Caco-2 (cell line): ENCODE measurements at regions not wholly inside any gene's neighbourhood (a gene's known extent, or its start where the extent isn't known, plus 50 kb on each side); places are given as distances from the start of the nearest gene placed in this dataset.

Experiments
- BruUV-seq: library from RNA; stranded (reverse); fragments of 400-500 nt; replicated peaks from 2 replicates; lab custom pipeline; 2021; lab: Mats Ljungman, UMichigan
- CTCF ChIA-PET: fragments of 300-600 bp; sonication (Branson Sonifier 250); formaldehyde crosslinking; loops from one replicate; lab custom pipeline; 2022; ENCODE audit warnings: antibody characterized with exemption; lab: Charles Lee
- POLR2A ChIA-PET: fragments of 300-600 bp; sonication (Branson Sonifier 250); formaldehyde crosslinking; loops from one replicate; lab custom pipeline; 2022; ENCODE audit warnings: antibody characterized with exemption; lab: Charles Lee
- DNase-seq, 2 experiments: peaks; one replicate each; pipeline versions ENCODE4 v3.0.0 to v3.0.0-alpha.2; 2020 to 2022
- H3K27me3 ChIP-seq: replicated peaks from 2 replicates; pipeline ENCODE4 v1.6.0; 2011; ENCODE audit warnings: low read length; ENCODE audit not compliant: control insufficient read depth, insufficient read depth
- H3K36me3 ChIP-seq: 2 replicates; pipeline ENCODE4 v1.5.1; 2011; ENCODE audit warnings: low read length; ENCODE audit not compliant: control insufficient read depth, insufficient read depth
- H3K4me1 ChIP-seq: fragments of 250-450 bp; sonication (Bioruptor Pico); 2 replicates; pipeline ENCODE4 v1.5.1; 2020; ENCODE audit warnings: mild to moderate bottlenecking
- H3K4me3 ChIP-seq: 2 replicates; pipeline ENCODE4 v1.5.1; 2011; ENCODE audit warnings: low read depth, mild to moderate bottlenecking, control low read depth, low read length
- H3K9me3 ChIP-seq: fragments of 250-450 bp; sonication (Bioruptor Pico); 2 replicates; pipeline ENCODE4 v1.5.1; 2020; ENCODE audit warnings: mild to moderate bottlenecking, moderate library complexity
- H3K27ac Mint-ChIP-seq: one replicate; pipeline ENCODE4 v1.8.0; 2022; ENCODE audit warnings: mixed read lengths; ENCODE audit not compliant: unreplicated experiment
- H3K27me3 Mint-ChIP-seq: one replicate; pipeline ENCODE4 v1.8.0; 2022; ENCODE audit warnings: mixed read lengths; ENCODE audit not compliant: insufficient read depth, unreplicated experiment
- H3K36me3 Mint-ChIP-seq: one replicate; pipeline ENCODE4 v1.8.0; 2022; ENCODE audit warnings: mild to moderate bottlenecking, mixed read lengths; ENCODE audit not compliant: insufficient read depth, unreplicated experiment
- H3K4me1 Mint-ChIP-seq: one replicate; pipeline ENCODE4 v1.8.0; 2022; ENCODE audit warnings: low read depth, mixed read lengths; ENCODE audit not compliant: unreplicated experiment
- H3K4me3 Mint-ChIP-seq: one replicate; pipeline ENCODE4 v1.8.0; 2022; ENCODE audit warnings: mild to moderate bottlenecking, moderate library complexity, mixed read lengths; ENCODE audit not compliant: unreplicated experiment
- H3K9me3 Mint-ChIP-seq: one replicate; pipeline ENCODE4 v1.8.0; 2022; ENCODE audit warnings: mixed read lengths; ENCODE audit not compliant: unreplicated experiment
- intact Hi-C: fragments of 100-400 bp; cut with micrococcal nuclease; formaldehyde crosslinking; loops from one replicate; pipeline ENCODE4 v1.10.0; 2022; ENCODE audit not compliant: unreplicated experiment
- TF ChIP-seq, protein P1 (sequence below), 2 experiments: fragments of 200-600 bp in 1 of 2; IDR thresholded peaks; 1 replicate in 1 of 2; 2 replicates in 1 of 2; pipeline versions ENCODE4 v1.5.1 to v1.8.0; 2011 to 2022; ENCODE audit warnings: antibody characterized with exemption in 1 of 2, control low read depth in 1 of 2, inconsistent platforms in 1 of 2, low read depth in 1 of 2, low read length in 1 of 2, mild to moderate bottlenecking in 1 of 2, moderate library complexity in 1 of 2; ENCODE audit not compliant: insufficient read depth in 1 of 2, severe bottlenecking in 1 of 2, unreplicated experiment in 1 of 2

DNA sequence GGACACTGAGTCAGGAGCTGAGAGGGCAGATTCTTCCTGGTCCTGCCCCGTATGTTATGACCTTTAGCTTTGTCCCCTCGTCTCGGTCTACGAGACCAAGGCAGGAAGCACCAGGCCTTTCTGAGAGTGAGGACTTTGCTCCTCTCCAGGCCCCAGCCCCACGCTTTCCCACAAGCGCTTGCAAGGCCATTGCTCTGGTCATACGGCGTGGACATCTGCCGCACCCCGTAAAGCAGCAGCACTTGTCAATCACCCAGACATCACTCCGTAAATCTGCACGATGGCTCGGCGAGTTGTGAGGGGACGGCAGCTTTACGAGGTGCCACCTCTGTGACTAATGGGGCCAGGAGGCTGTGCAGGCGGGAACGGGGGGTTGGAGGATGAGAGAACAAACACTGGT is 100.8 kb upstream of the TWIST2 start:
- no TSS peak for BruUV-seq

DNA sequence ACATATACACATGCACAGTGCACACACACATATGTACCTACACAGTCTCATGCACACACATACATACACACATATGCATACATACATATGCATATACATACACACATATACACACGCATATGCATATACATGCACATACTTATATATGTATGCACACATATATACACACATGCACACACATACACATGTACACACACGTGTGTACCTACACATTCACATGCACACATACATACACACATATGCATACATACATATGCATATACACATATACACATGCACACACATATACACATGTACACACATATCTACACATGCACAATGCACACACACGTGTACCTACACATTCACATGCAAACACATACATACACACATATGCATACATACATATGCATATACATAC is 100.3 kb upstream of the TWIST2 start:
- DNase-seq = no peak
- no peaks in the 10 kb centered on the region for H3K27me3 ChIP-seq
- no peaks in the 10 kb centered on the region for H3K4me1 Mint-ChIP-seq
- TF ChIP-seq, protein P1, sequence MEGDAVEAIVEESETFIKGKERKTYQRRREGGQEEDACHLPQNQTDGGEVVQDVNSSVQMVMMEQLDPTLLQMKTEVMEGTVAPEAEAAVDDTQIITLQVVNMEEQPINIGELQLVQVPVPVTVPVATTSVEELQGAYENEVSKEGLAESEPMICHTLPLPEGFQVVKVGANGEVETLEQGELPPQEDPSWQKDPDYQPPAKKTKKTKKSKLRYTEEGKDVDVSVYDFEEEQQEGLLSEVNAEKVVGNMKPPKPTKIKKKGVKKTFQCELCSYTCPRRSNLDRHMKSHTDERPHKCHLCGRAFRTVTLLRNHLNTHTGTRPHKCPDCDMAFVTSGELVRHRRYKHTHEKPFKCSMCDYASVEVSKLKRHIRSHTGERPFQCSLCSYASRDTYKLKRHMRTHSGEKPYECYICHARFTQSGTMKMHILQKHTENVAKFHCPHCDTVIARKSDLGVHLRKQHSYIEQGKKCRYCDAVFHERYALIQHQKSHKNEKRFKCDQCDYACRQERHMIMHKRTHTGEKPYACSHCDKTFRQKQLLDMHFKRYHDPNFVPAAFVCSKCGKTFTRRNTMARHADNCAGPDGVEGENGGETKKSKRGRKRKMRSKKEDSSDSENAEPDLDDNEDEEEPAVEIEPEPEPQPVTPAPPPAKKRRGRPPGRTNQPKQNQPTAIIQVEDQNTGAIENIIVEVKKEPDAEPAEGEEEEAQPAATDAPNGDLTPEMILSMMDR (IDR thresholded peaks at IDR 0.05; ENCODE audit: insufficient read depth in 1 of 2, low read depth in 1 of 2, low read length in 1 of 2, severe bottlenecking in 1 of 2, unreplicated experiment in 1 of 2) = no peak
- H3K36me3 ChIP-seq = no peaks in the 10 kb centered on the region
- no peak overlapping the region for H3K4me3 Mint-ChIP-seq
- no peaks in the 10 kb centered on the region for H3K36me3 Mint-ChIP-seq
- H3K27ac Mint-ChIP-seq = no peak overlapping the region
- CTCF ChIA-PET = no interaction called here
- no peak overlapping the region for H3K4me3 ChIP-seq
- POLR2A ChIA-PET = no interaction called here
- peaks cover 20% of the 10 kb centered on the region for H3K9me3 Mint-ChIP-seq
- no peaks in the 10 kb centered on the region for H3K9me3 ChIP-seq
- H3K4me1 ChIP-seq = no peaks in the 10 kb centered on the region
- no TSS peak for BruUV-seq
- H3K27me3 Mint-ChIP-seq = peaks cover 6% of the 10 kb centered on the region
- intact Hi-C loops = no loop called here

More for the DNA sequence above, 100.8 kb upstream of the TWIST2 start:
- Mint-ChIP-seq H3K36me3 (no peaks in the 10 kb centered on the region), H3K4me1 (no peaks in the 10 kb centered on the region), H3K27me3 (peaks cover 6% of the 10 kb centered on the region), H3K27ac (no peak overlapping the region), H3K4me3 (no peak overlapping the region), H3K9me3 (peaks cover 20% of the 10 kb centered on the region)
- ChIA-PET POLR2A (no interaction called here), CTCF (no interaction called here)
- TF ChIP-seq, protein P1 (IDR thresholded peaks at IDR 0.05; ENCODE audit: insufficient read depth in 1 of 2, low read depth in 1 of 2, low read length in 1 of 2, severe bottlenecking in 1 of 2, unreplicated experiment in 1 of 2) = no peak
- Histone ChIP-seq H3K9me3 (no peaks in the 10 kb centered on the region), H3K27me3 (no peaks in the 10 kb centered on the region), H3K4me3 (no peak overlapping the region), H3K4me1 (no peaks in the 10 kb centered on the region), H3K36me3 (no peaks in the 10 kb centered on the region)
- intact Hi-C loops = no loop called here
- no peak for DNase-seq

DNA sequence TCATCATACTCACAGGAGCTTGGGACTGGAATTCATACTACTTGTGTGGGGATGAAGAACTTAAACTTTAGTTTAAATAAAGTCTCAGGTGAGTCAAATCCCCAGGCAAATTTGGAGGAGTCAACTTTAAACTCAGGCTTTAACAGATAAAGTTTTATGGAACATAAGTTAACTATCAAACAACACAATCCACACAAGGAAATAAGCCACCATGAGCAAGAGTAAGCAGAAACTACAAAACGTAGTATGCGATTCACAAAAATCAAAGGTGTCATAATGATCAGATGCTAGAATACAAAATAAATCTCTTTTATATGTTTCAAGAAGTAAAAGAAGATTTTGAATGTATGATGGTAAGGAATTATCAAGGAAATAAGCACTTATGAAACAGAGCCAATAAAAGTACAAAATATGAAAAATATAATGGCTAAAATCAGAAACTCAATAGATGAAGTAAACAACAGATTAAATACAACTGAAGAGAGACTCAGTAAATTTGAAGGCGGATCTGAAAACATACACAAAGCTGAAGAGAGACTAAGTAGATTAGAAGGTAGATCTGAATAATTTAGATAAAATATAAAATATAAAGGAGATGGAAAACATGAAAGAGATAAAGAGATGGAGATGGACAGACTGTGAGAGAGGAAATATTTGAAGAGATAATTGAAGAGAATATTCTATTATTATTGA is 97.5 kb upstream of the TWIST2 start:
- ChIA-PET CTCF (no interaction called here), POLR2A (no interaction called here)
- H3K36me3 Mint-ChIP-seq = no peaks in the 10 kb centered on the region
- no peaks in the 10 kb centered on the region for H3K9me3 ChIP-seq
- TF ChIP-seq, protein P1 (IDR thresholded peaks at IDR 0.05; ENCODE audit: insufficient read depth in 1 of 2, low read depth in 1 of 2, low read length in 1 of 2, severe bottlenecking in 1 of 2, unreplicated experiment in 1 of 2) = no peak
- H3K27ac Mint-ChIP-seq = no peak overlapping the region
- H3K9me3 Mint-ChIP-seq = peaks cover 20% of the 10 kb centered on the region
- no peaks in the 10 kb centered on the region for H3K27me3 ChIP-seq
- DNase-seq = no peak
- H3K36me3 ChIP-seq = no peaks in the 10 kb centered on the region
- BruUV-seq = no TSS peak
- intact Hi-C loops = no loop called here
- no peaks in the 10 kb centered on the region for H3K4me1 Mint-ChIP-seq
- no peak overlapping the region for H3K4me3 Mint-ChIP-seq
- H3K27me3 Mint-ChIP-seq = peaks cover 6% of the 10 kb centered on the region
- H3K4me1 ChIP-seq = no peaks in the 10 kb centered on the region
- no peak overlapping the region for H3K4me3 ChIP-seq
